HTR-8/SVneo (cell line): ENCODE measurements at regions not wholly inside any gene's neighbourhood (a gene's known extent, or its start where the extent isn't known, plus 50 kb on each side); places are given as distances from the start of the nearest gene placed in this dataset.

Experiments used
- DNase-seq: peaks from one replicate; pipeline ENCODE4 v3.0.0; 2011; ENCODE audit warnings: low spot score, mixed read lengths; ENCODE audit not compliant: insufficient read length
- FAIRE-seq: peaks from 2 replicates; lab custom pipeline; 2011; peaks lifted over from hg19 to GRCh38; lab: Jason Lieb, UNC

DNA sequence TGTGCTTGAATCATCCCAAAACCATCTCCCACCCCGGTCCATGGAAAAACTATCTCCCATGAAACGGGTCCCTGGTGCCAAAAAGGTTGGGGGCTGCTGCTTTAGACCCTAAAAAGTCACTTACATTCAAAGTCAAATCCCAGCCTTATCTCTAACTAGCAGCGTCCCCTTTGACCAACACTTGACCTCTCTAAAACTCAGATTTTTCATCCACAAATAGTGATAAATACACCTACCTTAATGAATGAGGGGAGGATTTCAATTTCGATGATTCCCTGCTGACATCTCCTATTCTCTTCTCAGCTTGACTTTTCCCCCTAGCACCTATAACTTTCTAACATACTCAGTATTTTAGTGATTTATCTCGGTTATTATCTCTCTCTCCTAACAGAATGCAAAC, 137.3 kb downstream of the BTG1 start:
- no peak for FAIRE-seq
- no peak for DNase-seq

DNA sequence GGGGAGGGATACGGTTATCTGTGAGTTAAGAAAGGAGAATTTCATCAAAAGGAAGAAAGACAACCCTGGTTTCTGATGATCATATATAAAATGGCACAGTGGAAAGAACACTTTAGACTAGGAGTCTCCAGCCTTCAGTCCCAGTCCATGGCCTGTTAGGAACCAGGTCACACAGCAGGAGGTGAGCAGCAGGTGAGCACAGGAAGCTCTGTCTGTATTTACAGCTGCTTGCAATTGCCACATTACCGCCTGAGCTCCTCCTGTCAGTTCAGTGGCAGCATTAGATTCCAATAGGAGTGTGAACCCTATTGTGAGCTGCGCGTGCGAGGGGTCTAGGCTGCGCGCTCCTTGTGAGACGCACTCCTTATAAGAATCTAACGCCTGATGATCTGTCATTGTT, 137.9 kb downstream of the BTG1 start:
- FAIRE-seq (no peak), DNase-seq (no peak)

DNA sequence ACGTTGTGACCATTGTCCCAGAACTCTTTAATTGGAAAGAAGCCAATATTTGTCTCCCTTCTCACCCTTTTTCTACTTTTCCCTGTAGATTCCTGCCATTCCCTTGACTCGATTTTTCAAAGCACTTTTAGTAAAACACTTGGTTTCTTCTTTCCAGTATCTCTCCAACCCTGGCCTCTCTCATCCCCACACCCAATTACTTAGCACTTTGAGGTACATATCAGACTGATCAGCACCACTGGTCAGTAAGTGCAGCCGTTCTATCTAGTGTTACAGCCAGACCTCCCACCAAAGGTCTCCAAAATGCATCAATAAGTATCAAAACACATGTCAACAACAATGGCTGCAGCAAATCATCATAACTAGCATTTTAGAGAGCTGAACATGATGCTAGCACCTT, 141.9 kb downstream of the BTG1 start:
- DNase-seq (no peak), FAIRE-seq (no peak)

DNA sequence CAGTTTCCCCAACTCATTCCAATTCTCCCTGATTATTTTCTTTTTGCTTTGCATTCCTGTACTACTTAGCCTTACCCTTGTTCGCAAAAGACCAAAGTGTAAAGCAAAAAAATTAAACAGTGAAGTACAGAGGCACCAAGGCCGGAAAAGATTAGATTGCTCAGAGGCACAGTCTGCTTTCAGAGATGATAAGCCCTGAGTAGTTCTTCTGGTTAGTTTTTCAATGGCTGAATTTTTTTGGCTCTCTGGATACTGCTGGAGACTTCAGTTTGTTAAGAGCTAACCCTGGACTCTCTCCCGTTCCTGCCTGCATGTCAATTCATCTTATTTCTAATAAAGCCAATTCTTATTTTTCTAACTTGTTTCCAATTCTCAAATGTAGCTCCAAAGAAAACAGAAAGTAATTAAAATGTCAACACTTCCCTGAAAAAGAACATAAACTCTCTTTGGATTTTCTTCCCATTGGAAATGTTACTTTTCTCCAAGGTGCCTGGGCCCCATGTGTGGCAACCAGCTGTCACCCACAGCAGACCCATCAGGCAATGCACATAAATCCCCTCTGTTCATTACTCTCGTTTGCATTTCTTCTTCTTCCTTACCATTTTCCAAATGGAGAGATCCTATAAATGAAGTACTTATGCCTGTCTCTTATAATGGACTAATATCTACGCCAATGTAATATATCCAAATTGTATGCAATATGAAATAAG, 142.8 kb downstream of the BTG1 start:
- FAIRE-seq (no peak), DNase-seq (no peak)

DNA sequence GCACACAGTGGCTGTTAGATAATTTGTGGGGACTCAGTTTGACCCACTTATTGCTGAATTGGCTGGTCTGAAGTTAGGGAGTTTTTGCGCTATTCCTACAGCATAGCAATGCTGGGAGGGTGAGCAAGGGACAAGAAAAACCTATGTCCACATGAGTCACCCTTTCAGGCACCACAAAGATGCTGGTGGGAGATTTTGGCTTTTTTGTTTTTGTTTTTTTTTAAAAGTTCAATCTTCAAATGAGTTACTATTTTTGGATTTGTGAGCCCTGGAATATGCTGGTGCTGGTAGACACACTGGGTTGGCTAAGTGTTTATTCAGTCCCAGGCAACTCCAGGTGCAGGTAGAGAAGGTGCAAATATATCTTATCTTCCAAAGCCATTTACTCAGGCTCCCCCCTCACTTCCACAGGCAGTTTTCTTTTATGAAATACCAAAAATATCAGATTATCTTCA, 143.4 kb downstream of the BTG1 start:
- DNase-seq (no peak), FAIRE-seq (no peak)

DNA sequence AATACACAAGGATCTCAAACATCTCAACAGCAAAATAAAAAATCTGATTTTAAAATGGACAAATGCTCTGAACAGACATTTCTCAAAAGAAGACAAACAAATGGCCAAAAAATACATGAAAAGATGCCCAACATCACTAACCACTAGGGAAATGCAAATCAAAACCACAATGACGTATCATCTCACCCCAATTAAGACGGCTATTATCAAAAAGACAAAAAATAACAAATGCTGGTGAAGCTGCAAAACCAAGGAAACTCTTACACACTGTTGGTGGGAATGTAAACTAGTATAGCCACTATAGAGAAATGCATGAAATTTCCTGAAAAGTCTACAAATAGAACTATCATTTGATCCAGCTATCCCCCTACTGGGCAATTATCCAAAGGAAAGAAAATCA, 145.0 kb downstream of the BTG1 start:
- FAIRE-seq (no peak), DNase-seq (no peak)

DNA sequence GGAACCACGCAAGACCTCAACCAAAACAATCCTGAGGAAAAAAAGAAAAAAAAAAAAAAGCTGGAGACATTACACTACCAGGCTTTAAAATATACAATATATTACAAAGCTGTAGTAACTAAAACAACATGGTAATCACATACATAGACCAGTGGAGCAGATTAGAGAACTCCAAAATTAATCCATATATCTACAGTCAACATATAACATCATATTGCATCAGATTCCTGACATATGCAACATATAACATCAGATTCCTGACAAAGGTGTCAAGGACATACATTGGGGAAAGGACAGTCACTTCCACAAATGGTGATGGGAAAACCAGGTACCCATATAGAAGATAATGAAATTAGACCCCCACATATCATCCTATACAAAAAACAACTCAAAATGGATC, 145.8 kb downstream of the BTG1 start:
- DNase-seq, result no peak
- FAIRE-seq, result no peak

DNA sequence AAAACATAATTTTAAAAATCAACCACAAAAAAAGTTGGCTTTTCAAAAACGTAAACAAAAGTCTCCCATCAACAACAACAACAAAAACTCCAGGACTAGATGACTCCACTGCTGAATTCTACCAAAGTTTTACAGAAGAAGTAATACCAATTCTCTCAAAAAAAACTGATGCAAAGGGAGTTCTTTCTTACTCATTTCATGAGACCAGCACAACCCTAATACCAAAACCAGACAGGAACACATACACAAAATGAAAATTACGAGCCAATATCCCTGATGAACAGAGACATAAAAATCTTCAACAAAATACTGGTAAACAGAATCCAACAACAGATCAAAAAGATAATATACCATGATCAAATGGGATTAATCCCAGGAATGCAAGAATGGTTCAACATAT, 147.3 kb downstream of the BTG1 start:
- FAIRE-seq (no peak), DNase-seq (no peak)

DNA sequence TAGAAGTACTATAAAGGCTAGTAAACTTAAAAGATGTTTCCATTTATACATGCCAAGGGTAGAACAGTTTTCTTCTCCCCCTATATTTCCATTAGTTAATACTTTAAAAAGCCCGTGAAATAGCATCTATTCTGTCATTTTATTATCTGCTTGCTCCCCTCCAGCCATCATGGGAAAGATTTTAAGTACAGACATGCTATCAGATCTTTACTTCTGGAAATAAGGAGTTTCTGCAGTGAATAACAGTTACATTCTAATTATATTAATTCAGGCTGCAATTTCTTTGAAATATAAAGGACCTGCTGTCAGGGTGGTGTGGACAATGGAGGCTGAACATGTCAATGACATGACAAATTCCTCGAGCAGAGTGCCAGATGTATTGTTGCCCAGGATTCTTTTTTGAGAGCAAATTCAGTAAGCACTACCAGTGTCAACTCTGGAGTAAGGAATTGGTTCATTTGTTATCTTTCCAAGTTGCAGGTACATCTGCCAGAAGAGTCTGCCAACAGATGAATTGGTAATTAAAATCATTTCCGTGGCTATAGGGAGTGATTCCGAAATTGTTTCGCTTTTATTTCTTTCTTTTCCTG, 151.3 kb downstream of the BTG1 start:
- FAIRE-seq (no peak), DNase-seq (no peak)

DNA sequence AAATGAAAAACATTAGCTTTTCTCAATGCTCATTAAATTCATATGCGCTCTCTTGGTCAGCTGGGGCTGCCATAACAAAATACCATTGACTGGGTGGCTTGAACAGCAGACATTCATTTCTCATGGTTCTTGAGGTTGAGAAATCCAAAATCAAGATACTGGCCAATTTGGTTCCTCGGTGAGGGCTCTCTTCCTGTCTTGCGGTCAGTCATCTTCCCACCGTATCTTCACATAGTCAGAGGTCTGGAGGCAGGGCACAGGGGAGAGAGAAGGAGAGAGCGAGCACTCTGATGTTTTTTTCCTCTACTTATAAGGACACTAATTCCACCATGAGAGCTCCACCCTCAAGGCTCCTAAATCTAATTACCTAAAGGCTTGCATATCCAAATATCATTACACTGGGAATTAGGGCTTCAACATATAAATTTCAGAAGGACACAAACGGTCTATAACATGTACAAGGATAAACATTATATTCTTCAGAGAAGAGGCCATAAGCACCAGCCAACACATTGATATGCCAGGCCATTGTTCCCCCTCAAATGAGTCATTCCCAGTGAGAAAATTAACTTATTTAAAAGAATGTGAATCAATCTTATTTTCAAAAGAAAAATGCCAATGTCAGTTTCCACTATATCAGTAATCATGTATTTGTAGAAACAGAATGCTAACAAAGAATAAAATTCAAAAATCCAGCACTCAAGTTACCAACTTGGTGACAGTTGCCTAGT, 152.2 kb downstream of the BTG1 start:
- FAIRE-seq (no peak), DNase-seq (no peak)

DNA sequence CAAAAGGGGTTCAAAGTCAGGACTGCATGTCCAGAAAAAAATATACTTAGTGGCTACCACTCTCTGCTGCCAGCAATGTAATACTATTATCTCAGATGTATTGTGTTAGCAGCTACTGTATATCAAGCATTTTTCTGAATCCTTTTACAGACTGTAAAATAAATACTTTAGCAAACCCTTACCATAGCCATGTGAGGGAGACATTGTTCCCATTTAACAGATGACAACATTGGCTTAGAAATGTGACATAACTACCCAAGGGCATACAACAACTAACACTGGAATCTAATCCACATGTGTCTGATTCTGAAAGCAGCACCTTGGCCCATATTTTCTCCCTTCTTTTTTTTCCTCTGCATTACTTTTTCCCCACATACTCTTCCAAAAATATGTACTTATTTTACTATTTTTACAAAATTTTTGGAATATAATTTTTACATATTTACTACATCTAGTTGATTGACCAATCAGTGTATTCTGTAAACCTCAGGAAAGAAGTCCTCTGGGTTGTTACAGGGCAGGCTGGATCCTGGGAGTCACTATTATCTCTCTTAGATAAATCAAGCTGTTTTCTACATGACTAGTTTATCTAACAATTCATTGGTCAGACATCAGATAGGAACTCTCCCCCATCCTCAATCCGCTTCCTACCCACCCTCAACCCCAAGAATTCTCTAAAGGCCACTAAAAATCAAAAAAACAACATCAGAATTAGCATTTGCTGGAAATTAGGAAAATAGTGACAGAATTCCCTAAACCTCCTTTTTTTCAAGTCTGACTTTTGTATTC, 154.1 kb downstream of the BTG1 start:
- FAIRE-seq (no peak), DNase-seq (no peak)

DNA sequence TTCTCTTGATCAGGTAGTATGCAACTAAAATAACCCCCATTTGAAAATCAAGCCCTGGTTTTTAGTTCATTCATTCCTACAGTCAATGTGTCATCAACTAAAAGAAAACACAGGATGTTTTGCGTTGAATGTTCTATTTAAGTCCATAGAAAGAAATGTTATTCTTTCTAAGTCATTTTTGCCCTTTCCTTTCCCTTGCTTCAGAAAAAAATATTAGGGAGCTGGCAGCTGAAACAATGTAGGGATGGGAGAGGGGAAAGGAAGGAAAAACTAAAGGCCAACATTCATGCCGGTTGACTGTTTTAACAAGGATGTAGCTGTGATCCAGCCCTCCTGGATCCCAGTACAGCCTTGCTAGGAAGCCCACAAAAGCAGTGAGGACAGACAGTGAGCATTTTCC, 155.1 kb downstream of the BTG1 start:
- no peak for FAIRE-seq
- DNase-seq, result no peak

DNA sequence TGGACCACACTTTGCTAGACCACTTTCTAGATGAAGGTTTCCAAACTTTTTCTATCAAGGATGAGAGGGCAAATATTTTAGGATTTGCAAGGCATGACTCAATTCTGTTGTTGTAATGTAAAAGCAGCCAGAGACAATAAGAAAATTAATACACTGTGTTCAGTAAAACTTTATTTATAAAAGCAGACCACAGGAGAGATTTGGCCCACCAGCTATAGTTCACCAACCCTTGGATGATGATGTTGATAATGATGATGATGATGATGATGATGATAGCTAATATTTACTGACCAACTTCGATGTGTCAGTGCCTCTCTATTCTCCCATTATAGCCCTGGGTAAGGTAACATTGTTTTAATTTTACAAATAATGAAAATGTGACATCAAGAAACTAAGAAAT, 156.5 kb downstream of the BTG1 start:
- DNase-seq (no peak), FAIRE-seq (no peak)

DNA sequence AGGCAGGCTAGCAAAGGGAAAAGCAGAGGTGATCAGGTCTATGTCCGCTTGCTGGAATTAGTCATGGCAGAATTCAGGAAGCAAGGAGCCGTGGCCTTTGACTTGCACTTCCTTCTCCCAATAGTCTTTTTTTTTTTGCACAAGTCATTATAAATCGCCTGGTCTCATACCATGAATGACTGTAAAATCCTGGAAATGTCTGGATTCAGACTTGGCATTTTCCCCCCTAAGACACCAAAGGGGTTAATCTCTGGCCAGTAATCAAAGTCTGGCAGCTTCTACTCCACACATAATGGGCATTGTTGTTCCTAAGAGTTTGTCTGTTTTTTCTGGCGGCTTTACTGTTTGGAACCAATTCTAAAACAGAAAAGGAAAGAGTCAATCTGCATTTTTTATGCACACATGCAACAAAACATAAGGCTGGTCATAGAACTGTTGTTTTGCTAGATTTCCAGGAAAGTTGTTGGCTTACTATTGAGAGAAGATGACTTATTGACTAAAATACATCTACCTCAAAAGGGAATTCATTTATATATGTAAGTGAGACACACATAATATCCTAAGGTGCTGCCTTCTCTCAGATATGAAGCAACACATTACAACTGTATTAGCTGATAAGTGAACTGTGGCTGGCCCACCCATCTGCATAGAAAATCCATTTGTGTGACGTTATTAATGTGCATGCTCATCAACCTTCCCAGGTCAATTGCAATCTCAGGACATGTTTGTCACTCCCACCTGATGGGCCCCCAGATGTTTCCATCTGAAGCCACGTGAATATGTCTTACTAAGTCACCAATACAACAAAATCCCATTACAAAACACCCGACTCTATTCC, 157.3 kb downstream of the BTG1 start:
- FAIRE-seq (no peak), DNase-seq (no peak)

DNA sequence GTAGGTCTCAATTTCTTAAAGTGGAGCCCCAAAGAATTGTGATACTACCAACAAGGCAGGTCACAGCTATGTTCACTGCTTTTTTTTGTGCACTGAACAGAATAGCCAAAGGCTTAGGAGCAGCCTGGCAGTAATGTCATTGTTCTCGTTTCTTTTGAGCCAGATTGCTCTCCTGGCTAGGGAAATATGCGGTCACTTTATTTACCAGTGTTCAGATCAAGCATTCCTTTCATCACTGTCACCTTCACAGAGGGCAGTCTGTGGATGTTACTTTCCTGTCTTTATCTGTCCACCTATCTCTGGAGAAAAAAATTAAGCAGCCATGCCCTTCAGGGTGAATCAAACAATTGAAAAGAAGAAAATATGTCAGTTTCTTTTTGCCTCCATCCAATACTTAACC, 159.6 kb downstream of the BTG1 start:
- FAIRE-seq (no peak), DNase-seq (peak; percentile 11)

DNA sequence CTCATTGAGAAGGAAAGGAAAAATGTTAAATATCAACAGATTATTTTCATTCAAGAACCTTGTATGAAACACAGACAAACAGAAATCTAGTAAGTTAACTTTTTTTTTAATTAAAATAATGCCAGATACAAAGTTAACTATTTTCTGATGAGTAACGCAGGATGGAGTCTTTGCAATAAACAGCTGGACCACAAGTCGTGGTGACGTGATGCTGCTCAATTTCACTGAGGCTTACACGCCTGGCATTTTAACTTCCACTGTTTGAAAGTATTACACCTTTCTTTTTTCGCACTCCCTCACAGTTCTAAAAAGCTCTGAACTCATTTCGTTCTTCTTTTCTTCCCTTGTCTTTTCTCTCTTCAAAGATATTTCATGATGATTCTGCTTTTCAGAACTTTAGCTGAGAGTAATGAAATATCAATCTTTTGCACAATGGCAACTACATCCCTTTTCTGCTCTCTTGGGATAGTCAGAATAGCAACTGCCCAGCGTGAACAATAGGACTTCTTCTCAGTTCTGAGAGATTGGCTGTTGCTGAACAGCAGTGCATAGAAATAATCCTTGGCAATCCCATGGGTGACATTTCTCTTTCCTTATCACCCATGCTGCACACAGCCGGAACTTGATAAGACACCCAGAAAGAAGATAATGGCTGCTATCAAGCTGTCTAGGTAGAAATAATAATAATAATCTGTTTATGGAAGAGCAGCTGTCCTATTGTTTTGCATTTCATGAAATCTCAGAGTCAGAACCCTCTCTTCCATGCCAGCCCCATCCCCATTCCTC, 160.5 kb downstream of the BTG1 start:
- FAIRE-seq, result no peak
- DNase-seq, result no peak

DNA sequence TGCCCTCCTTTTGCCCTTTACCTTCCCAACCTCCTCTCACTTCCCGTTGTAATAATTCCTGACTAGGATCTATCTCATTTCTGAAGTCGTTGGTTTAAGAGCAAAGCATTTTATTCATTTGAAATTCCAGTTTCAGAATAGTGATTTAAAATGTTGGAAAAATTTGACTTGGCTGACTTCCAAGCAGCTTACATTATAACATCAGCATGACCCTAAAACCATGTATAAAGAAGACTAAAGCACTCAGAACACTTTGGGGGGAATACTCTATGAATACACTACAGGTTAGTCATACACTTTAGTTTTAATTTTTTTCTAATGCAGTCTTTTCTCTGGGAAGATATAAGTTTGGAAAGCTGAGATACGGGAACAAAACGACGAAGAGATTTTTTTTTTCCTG, 161.1 kb downstream of the BTG1 start:
- DNase-seq (no peak), FAIRE-seq (no peak)

DNA sequence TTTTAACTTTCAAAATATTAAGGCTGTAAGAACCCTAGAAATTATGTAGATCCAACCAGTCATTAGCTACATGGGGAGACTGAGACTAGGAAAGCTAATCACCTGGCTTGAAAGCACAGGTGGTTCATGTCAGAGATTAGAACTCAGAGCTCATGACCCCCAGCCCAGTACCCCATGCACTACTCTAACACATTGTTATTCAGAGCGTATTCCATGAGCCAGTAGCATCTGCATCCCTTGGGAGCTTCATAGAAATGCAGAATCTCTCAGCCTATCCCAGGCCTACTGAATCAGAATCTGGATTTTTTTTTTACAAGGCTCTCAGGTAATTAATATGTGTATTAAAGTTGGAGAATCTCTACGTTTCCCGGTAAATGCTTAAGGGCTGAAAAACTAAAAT, 161.7 kb downstream of the BTG1 start:
- no peak for DNase-seq
- no peak for FAIRE-seq

DNA sequence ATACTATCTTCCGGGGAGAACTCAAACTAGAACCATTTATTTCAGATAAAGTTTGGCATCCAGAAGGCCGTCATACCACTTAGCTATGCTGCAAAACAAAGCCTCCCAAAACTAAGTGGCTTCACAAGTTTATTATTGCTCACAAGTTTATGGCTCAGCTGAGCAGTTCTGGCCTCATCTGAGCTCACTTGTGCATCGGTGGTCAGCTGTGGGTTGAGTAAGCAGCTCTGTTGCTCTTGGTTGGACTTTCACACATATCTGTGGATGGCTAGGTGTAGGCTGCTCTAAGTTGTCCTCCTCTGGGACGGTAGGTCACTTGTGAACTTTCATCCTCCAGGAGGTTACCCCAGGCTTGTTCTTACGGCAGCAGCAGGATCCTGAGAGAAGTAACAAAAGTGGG, 162.7 kb downstream of the BTG1 start:
- DNase-seq, result no peak
- no peak for FAIRE-seq
